ENCODE measurements at regions not wholly inside any gene's neighbourhood (a gene's known extent, or its start where the extent isn't known, plus 50 kb on each side); places are given as distances from the start of the nearest gene placed in this dataset.

DNA sequence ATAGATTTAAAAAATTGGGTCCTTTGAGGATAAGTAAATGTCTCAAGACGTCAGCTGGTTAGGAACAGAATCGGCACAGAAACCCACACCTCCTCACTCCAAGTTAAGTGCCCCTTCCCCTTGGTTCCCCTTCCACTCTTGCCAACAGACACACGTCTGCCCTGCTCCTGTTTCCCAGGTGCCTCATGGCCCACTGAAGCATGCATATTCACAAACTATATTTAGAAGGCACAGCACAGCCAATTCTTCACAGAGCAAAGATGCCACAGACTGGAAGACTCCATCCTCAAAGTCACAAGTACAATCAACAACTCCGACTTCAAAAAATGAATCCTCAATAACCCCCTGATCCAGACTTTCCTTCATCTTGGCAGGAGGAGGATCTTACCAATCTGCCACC lies 295.4 kb upstream of the NR2F2 start:
- ATAC-seq (no peak), DNase-seq (ENCODE audit: low spot score) (no peak)
- ChIA-PET POLR2A (no interaction called here), CTCF (no interaction called here)
- TF ChIP-seq ZNF532 (CRISPR knock-in tag; IDR thresholded peaks at IDR 0.05; ENCODE audit: borderline replicate concordance) (no peak), ZSCAN18 (CRISPR knock-in tag; IDR thresholded peaks at IDR 0.05) (no peak), CREM (CRISPR knock-in tag; IDR thresholded peaks at IDR 0.05) (no peak), JUN (CRISPR knock-in tag; IDR thresholded peaks at IDR 0.05) (no peak), HMGA2 (CRISPR knock-in tag; IDR thresholded peaks at IDR 0.05) (no peak), ZNF138 (CRISPR knock-in tag; conservative IDR thresholded peaks at IDR 0.05) (no peak), ARID4B (CRISPR knock-in tag; IDR thresholded peaks at IDR 0.05; ENCODE audit: borderline replicate concordance) (no peak)
- Mint-ChIP-seq H3K27me3 (ENCODE audit: low read depth) (peaks cover 46% of the 10 kb centered on the region), H3K27ac (no peak overlapping the region), H3K9me3 (no peaks in the 10 kb centered on the region), H3K4me1 (peaks cover 16% of the 10 kb centered on the region), H3K4me3 (no peak overlapping the region), H3K36me3 (no peaks in the 10 kb centered on the region)

DNA sequence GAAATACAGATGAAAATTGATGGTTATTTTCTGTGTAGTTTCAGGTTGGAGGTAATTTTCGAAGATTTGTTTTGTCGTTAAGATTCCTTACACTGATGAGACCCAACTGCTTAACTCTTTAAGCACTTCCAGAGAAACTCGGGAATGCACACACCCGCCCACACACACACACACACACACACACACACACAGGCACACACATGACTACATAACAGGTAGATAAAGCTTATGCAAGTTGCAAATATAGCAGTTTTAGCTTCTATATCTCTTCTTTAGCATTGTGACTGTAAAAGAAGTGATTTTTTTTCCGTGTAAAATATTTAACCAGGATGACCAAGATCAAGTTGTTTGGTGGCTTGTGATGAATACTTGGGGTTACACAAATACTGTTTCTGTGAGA lies 294.9 kb upstream of the NR2F2 start:
- TF ChIP-seq NFATC4 (CRISPR knock-in tag; IDR thresholded peaks at IDR 0.05) (no peak), CDX4 (CRISPR knock-in tag; IDR thresholded peaks at IDR 0.05; ENCODE audit: borderline replicate concordance) (no peak), ZNF423 (CRISPR knock-in tag; IDR thresholded peaks at IDR 0.05) (no peak), ZNF396 (CRISPR knock-in tag; IDR thresholded peaks at IDR 0.05; ENCODE audit: borderline replicate concordance) (no peak), ZNF121 (CRISPR knock-in tag; IDR thresholded peaks at IDR 0.05) (no peak), ARID4B (CRISPR knock-in tag; IDR thresholded peaks at IDR 0.05; ENCODE audit: borderline replicate concordance) (no peak), ETV6 (CRISPR knock-in tag; IDR thresholded peaks at IDR 0.05) (no peak), MAX (CRISPR knock-in tag; IDR thresholded peaks at IDR 0.05) (no peak), CBFB (CRISPR knock-in tag; IDR thresholded peaks at IDR 0.05; ENCODE audit: low read depth) (no peak), SMAD4 (CRISPR knock-in tag; IDR thresholded peaks at IDR 0.05) (no peak)
- TF ChIP-seq, protein P1, sequence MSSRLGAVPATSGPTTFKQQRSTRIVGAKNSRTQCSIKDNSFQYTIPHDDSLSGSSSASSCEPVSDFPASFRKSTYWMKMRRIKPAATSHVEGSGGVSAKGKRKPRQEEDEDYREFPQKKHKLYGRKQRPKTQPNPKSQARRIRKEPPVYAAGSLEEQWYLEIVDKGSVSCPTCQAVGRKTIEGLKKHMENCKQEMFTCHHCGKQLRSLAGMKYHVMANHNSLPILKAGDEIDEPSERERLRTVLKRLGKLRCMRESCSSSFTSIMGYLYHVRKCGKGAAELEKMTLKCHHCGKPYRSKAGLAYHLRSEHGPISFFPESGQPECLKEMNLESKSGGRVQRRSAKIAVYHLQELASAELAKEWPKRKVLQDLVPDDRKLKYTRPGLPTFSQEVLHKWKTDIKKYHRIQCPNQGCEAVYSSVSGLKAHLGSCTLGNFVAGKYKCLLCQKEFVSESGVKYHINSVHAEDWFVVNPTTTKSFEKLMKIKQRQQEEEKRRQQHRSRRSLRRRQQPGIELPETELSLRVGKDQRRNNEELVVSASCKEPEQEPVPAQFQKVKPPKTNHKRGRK (CRISPR knock-in tag; IDR thresholded peaks at IDR 0.05; ENCODE audit: borderline replicate concordance), result no peak
- TF ChIP-seq, protein P2, sequence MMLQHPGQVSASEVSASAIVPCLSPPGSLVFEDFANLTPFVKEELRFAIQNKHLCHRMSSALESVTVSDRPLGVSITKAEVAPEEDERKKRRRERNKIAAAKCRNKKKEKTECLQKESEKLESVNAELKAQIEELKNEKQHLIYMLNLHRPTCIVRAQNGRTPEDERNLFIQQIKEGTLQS (CRISPR knock-in tag; conservative IDR thresholded peaks at IDR 0.05), result no peak
- peaks cover 16% of the 10 kb centered on the region for H3K4me1 Mint-ChIP-seq
- no peaks in the 10 kb centered on the region for H3K36me3 Mint-ChIP-seq
- no peak overlapping the region for H3K27ac Mint-ChIP-seq
- peaks cover 50% of the 10 kb centered on the region for H3K27me3 Mint-ChIP-seq (ENCODE audit: low read depth)
- no peaks in the 10 kb centered on the region for H3K9me3 Mint-ChIP-seq
- DNase-seq (ENCODE audit: low spot score) (no peak), ATAC-seq (no peak)
- ChIA-PET CTCF (no interaction called here), POLR2A (no interaction called here)
- H3K4me3 Mint-ChIP-seq, result no peak overlapping the region
